Stomach (tissue), 4 donors: ENCODE measurements at regions not wholly inside any gene's neighbourhood (a gene's known extent, or its start where the extent isn't known, plus 50 kb on each side); places are given as distances from the start of the nearest gene placed in this dataset.

Experiments
- EP300 ChIP-seq: sonication (generic); formaldehyde crosslinking; IDR thresholded peaks from one replicate; pipeline ENCODE4 v1.6.1; 2017; ENCODE audit warnings: antibody characterized with exemption
- POLR2A ChIP-seq, 4 donors: fragments of 450-650 bp; IDR thresholded peaks; one replicate each; pipeline ENCODE4 v1.6.1; 2016; ENCODE audit warnings: antibody characterized with exemption in 4 of 4, control low read depth in 2 of 4, mild to moderate bottlenecking in 1 of 4, moderate library complexity in 1 of 4
- POLR2AphosphoS5 ChIP-seq, 3 donors: sonication (generic); formaldehyde crosslinking; IDR thresholded peaks; one replicate each; pipeline ENCODE4 v1.6.1; 2016; ENCODE audit warnings: antibody characterized with exemption in 3 of 3
- TF ChIP-seq, protein P1 (sequence below), 7 experiments: fragments of 450-650 bp in 4 of 7; fragments of 200-600 bp in 3 of 7; sonication (generic) in 3 of 7; IDR thresholded peaks; one replicate each; pipeline ENCODE4 v1.5.1; 2016 to 2019; ENCODE audit warnings: antibody characterized with exemption in 7 of 7, control low read depth in 2 of 7, mild to moderate bottlenecking in 1 of 7

GRCh38 chr22:33202455-33202854, 144.3 kb upstream of the SYN3 start:
- no peak for TF ChIP-seq POLR2AphosphoS5 (IDR thresholded peaks at IDR 0.05)
- no peak for TF ChIP-seq EP300
- TF ChIP-seq, protein P1, sequence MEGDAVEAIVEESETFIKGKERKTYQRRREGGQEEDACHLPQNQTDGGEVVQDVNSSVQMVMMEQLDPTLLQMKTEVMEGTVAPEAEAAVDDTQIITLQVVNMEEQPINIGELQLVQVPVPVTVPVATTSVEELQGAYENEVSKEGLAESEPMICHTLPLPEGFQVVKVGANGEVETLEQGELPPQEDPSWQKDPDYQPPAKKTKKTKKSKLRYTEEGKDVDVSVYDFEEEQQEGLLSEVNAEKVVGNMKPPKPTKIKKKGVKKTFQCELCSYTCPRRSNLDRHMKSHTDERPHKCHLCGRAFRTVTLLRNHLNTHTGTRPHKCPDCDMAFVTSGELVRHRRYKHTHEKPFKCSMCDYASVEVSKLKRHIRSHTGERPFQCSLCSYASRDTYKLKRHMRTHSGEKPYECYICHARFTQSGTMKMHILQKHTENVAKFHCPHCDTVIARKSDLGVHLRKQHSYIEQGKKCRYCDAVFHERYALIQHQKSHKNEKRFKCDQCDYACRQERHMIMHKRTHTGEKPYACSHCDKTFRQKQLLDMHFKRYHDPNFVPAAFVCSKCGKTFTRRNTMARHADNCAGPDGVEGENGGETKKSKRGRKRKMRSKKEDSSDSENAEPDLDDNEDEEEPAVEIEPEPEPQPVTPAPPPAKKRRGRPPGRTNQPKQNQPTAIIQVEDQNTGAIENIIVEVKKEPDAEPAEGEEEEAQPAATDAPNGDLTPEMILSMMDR (IDR thresholded peaks at IDR 0.05) = no peak
- no peak for TF ChIP-seq POLR2A (IDR thresholded peaks at IDR 0.05)
